MM.1S (cell line): ENCODE measurements at regions not wholly inside any gene's neighbourhood (a gene's known extent, or its start where the extent isn't known, plus 50 kb on each side); places are given as distances from the start of the nearest gene placed in this dataset.

ENCODE experiments used
- CTCF ChIP-seq: fragments of 300-600 bp; sonication (generic); IDR thresholded peaks from 2 replicates; pipeline ENCODE4 v1.5.1; 2016; ENCODE audit warnings: antibody characterized with exemption, low read length, mixed read lengths
- EZH2 ChIP-seq: fragments of 300-600 bp; sonication (generic); optimal IDR thresholded peaks from 2 replicates; pipeline ENCODE3; 2017; ENCODE audit warnings: low read depth, mild to moderate bottlenecking, antibody characterized with exemption, low read length, mixed read lengths

GRCh38 chr6:169912266-169913095 is 161.1 kb downstream of the ERMARD start:
- TF ChIP-seq CTCF (no peak), EZH2 (no peak)
